ENCODE measurements at regions not wholly inside any gene's neighbourhood (a gene's known extent, or its start where the extent isn't known, plus 50 kb on each side); places are given as distances from the start of the nearest gene placed in this dataset.

GRCh38 chr4:156642161-156642560, 329.4 kb downstream of the PDGFC start:
- H3K27me3 Mint-ChIP-seq (ENCODE audit: insufficient read depth) = no peaks in the 10 kb centered on the region
- no peaks in the 10 kb centered on the region for H3K36me3 ChIP-seq (ENCODE audit: control insufficient read depth, insufficient read depth, low read length)
- H3K4me1 ChIP-seq (ENCODE audit: control insufficient read depth, insufficient read depth, low read length) = no peaks in the 10 kb centered on the region
- H3K27ac ChIP-seq (ENCODE audit: low read depth, low read length) = no peak overlapping the region
- H3K4me1 Mint-ChIP-seq = no peaks in the 10 kb centered on the region
- H3K9me3 ChIP-seq (ENCODE audit: control insufficient read depth, low read length) = no peaks in the 10 kb centered on the region
- H3K27me3 ChIP-seq (ENCODE audit: control insufficient read depth, insufficient read depth, low read length, poor library complexity, severe bottlenecking) = no peaks in the 10 kb centered on the region
- H3K4me3 Mint-ChIP-seq = no peak overlapping the region
- H3K4me3 ChIP-seq (ENCODE audit: low read length) = no peak overlapping the region
- DNase-seq = no peak
- H3K36me3 Mint-ChIP-seq (ENCODE audit: low read depth) = no peaks in the 10 kb centered on the region
- no peak overlapping the region for H3K9ac ChIP-seq (ENCODE audit: extremely low read depth, low read length, poor library complexity, severe bottlenecking)
- H3K9me3 Mint-ChIP-seq = no peaks in the 10 kb centered on the region
- H3K27ac Mint-ChIP-seq = no peak overlapping the region
- TF ChIP-seq CTCF (conservative IDR thresholded peaks at IDR 0.05) = no peak
- 93 to 97% methylated on average over 3 of the region's 3 CpGs for WGBS, 2 experiments (ENCODE audit: insufficient coverage in 1 of 2, insufficient read length in 1 of 2)

- H3K4me3 Mint-ChIP-seq = no peak overlapping the region
- Histone ChIP-seq H3K9ac (ENCODE audit: extremely low read depth, low read length, poor library complexity, severe bottlenecking) (no peak overlapping the region), H3K36me3 (ENCODE audit: control insufficient read depth, insufficient read depth, low read length) (no peaks in the 10 kb centered on the region), H3K4me3 (ENCODE audit: low read length) (no peak overlapping the region), H3K27me3 (ENCODE audit: control insufficient read depth, insufficient read depth, low read length, poor library complexity, severe bottlenecking) (no peaks in the 10 kb centered on the region), H3K27ac (ENCODE audit: low read depth, low read length) (no peak overlapping the region), H3K9me3 (ENCODE audit: control insufficient read depth, low read length) (no peaks in the 10 kb centered on the region), H3K4me1 (ENCODE audit: control insufficient read depth, insufficient read depth, low read length) (no peaks in the 10 kb centered on the region)
- H3K4me1 Mint-ChIP-seq = peaks cover 6% of the 10 kb centered on the region
- H3K27ac Mint-ChIP-seq = no peak overlapping the region
- WGBS, 2 experiments (ENCODE audit: insufficient coverage in 1 of 2, insufficient read length in 1 of 2) = 68 to 94% methylated on average over 2 to 4 of the region's 4 CpGs
- no peak for TF ChIP-seq CTCF (conservative IDR thresholded peaks at IDR 0.05)
- no peaks in the 10 kb centered on the region for H3K27me3 Mint-ChIP-seq (ENCODE audit: insufficient read depth)
- H3K36me3 Mint-ChIP-seq (ENCODE audit: low read depth) = no peaks in the 10 kb centered on the region
- DNase-seq = no peak
- H3K9me3 Mint-ChIP-seq = no peaks in the 10 kb centered on the region
These were observed 332.5 kb downstream of the PDGFC start for GRCh38 chr4:156638925-156639605.

GRCh38 chr4:156638334-156638733, 333.3 kb downstream of the PDGFC start:
- H3K4me1 ChIP-seq (ENCODE audit: control insufficient read depth, insufficient read depth, low read length) = no peaks in the 10 kb centered on the region
- H3K27me3 ChIP-seq (ENCODE audit: control insufficient read depth, insufficient read depth, low read length, poor library complexity, severe bottlenecking) = no peaks in the 10 kb centered on the region
- no peak for TF ChIP-seq CTCF (conservative IDR thresholded peaks at IDR 0.05)
- Mint-ChIP-seq H3K27ac (no peak overlapping the region), H3K27me3 (ENCODE audit: insufficient read depth) (no peaks in the 10 kb centered on the region), H3K4me3 (no peak overlapping the region), H3K4me1 (peaks cover 6% of the 10 kb centered on the region), H3K9me3 (no peaks in the 10 kb centered on the region), H3K36me3 (ENCODE audit: low read depth) (no peaks in the 10 kb centered on the region)
- H3K36me3 ChIP-seq (ENCODE audit: control insufficient read depth, insufficient read depth, low read length) = no peaks in the 10 kb centered on the region
- no peaks in the 10 kb centered on the region for H3K9me3 ChIP-seq (ENCODE audit: control insufficient read depth, low read length)
- DNase-seq = no peak
- WGBS, 2 experiments (ENCODE audit: insufficient coverage in 1 of 2, insufficient read length in 1 of 2) = 81 to 91% methylated on average over 5 of the region's 5 CpGs
- H3K4me3 ChIP-seq (ENCODE audit: low read length) = no peak overlapping the region
- no peak overlapping the region for H3K27ac ChIP-seq (ENCODE audit: low read depth, low read length)
- H3K9ac ChIP-seq (ENCODE audit: extremely low read depth, low read length, poor library complexity, severe bottlenecking) = no peak overlapping the region
